ENCODE measurements at regions not wholly inside any gene's neighbourhood (a gene's known extent, or its start where the extent isn't known, plus 50 kb on each side); places are given as distances from the start of the nearest gene placed in this dataset.

- CTCF ChIA-PET, result interaction anchor here (1.2 to 1.4 kb wide), 3 partner anchors 21 to 51 kb away, joined by 3 to 4 read pairs (median 4); no protein-coding TSS in a partner anchor
- Mint-ChIP-seq H3K4me3 (no peak overlapping the region), H3K9me3 (no peaks in the 10 kb centered on the region), H3K4me1 (ENCODE audit: low read depth) (no peaks in the 10 kb centered on the region), H3K27ac (no peak overlapping the region), H3K36me3 (ENCODE audit: low read depth) (no peaks in the 10 kb centered on the region), H3K27me3 (peaks cover 10% of the 10 kb centered on the region)
- POLR2A ChIA-PET, result no interaction called here
- intact Hi-C loops (cut with micrococcal nuclease), result no loop called here
- no peak for DNase-seq
- no peak for ATAC-seq
- no peak for TF ChIP-seq CTCF (IDR thresholded peaks at IDR 0.05)
Observed at GRCh38 chr11:34790620-34791019, 125.6 kb downstream of the APIP start.

- H3K9me3 Mint-ChIP-seq, result no peaks in the 10 kb centered on the region
- peaks cover 6% of the 10 kb centered on the region for H3K27me3 Mint-ChIP-seq
- no peak overlapping the region for H3K27ac Mint-ChIP-seq
- H3K4me1 Mint-ChIP-seq (ENCODE audit: low read depth), result no peaks in the 10 kb centered on the region
- intact Hi-C loops (cut with micrococcal nuclease), result no loop called here
- POLR2A ChIA-PET, result no interaction called here
- no peak for ATAC-seq
- H3K36me3 Mint-ChIP-seq (ENCODE audit: low read depth), result no peaks in the 10 kb centered on the region
- TF ChIP-seq CTCF (IDR thresholded peaks at IDR 0.05), result no peak
- no peak for DNase-seq
- CTCF ChIA-PET, result interaction anchor here (0.8 kb wide), 2 partner anchors 203 to 276 kb away, joined by 3 to 4 read pairs; partner anchors contain the start of gene ELF5
- H3K4me3 Mint-ChIP-seq, result no peak overlapping the region
Observed at GRCh38 chr11:34789196-34789834, 126.9 kb downstream of the APIP start.

DNA sequence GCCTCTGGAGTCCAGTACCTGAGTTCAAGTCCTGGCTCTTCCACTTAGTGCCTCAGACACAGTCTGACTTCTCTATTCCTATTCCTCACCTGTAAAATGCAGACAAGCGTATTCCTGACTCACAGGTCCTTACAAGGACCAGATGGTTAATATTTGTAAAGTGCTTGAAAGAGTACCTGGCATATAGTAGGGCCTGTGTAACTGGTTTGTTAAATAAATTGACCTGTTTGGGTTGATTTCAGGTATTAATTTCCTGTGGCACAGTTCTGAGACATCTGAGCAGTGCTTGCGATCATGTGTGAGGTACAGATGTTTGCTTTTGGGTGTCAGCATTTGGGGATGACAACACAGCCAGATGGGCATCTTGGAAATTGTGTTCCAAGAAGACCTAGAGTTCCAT, 127.5 kb downstream of the APIP start:
- H3K4me1 Mint-ChIP-seq (ENCODE audit: low read depth), result no peaks in the 10 kb centered on the region
- POLR2A ChIA-PET, result no interaction called here
- intact Hi-C loops (cut with micrococcal nuclease), result no loop called here
- DNase-seq, result no peak
- H3K27ac Mint-ChIP-seq, result no peak overlapping the region
- H3K9me3 Mint-ChIP-seq, result no peaks in the 10 kb centered on the region
- peaks cover 11% of the 10 kb centered on the region for H3K27me3 Mint-ChIP-seq
- TF ChIP-seq CTCF (IDR thresholded peaks at IDR 0.05), result no peak
- no peak for ATAC-seq
- H3K4me3 Mint-ChIP-seq, result no peak overlapping the region
- no peaks in the 10 kb centered on the region for H3K36me3 Mint-ChIP-seq (ENCODE audit: low read depth)
- CTCF ChIA-PET, result no interaction called here

DNA sequence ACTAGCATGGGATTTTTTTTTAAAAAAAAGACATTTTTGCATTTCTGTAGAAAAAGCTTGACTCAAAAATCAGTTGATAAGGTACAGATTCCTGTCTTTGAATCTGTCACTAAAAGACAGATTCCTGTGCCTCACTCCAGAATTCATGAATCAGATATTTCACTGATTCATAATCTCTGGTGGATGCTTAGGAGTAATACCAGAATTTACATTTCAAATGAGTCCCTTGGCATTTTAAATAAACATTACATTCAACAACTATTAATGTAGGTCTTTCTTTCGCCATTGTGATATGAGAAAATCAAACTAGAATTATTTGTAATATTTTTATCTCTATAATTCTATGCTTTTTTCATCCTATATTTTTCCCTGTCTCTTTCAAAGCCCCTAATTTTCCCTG, 128.3 kb downstream of the APIP start:
- no peaks in the 10 kb centered on the region for H3K9me3 Mint-ChIP-seq
- intact Hi-C loops (cut with micrococcal nuclease), result no loop called here
- no peak for ATAC-seq
- H3K36me3 Mint-ChIP-seq (ENCODE audit: low read depth), result no peaks in the 10 kb centered on the region
- no peak for DNase-seq
- ChIA-PET CTCF (no interaction called here), POLR2A (no interaction called here)
- peaks cover 15% of the 10 kb centered on the region for H3K27me3 Mint-ChIP-seq
- H3K4me1 Mint-ChIP-seq (ENCODE audit: low read depth), result no peaks in the 10 kb centered on the region
- H3K27ac Mint-ChIP-seq, result no peak overlapping the region
- no peak for TF ChIP-seq CTCF (IDR thresholded peaks at IDR 0.05)
- no peak overlapping the region for H3K4me3 Mint-ChIP-seq

- ChIA-PET CTCF (no interaction called here), POLR2A (no interaction called here)
- DNase-seq (no peak), ATAC-seq (no peak)
- no peak for TF ChIP-seq CTCF (IDR thresholded peaks at IDR 0.05)
- Mint-ChIP-seq H3K4me1 (ENCODE audit: low read depth) (no peaks in the 10 kb centered on the region), H3K27ac (no peak overlapping the region), H3K27me3 (peaks cover 13% of the 10 kb centered on the region), H3K4me3 (no peak overlapping the region), H3K36me3 (ENCODE audit: low read depth) (no peaks in the 10 kb centered on the region), H3K9me3 (no peaks in the 10 kb centered on the region)
- intact Hi-C loops (cut with micrococcal nuclease), result no loop called here
Observed at GRCh38 chr11:34787348-34787747, 128.8 kb downstream of the APIP start.
